ENCODE measurements at regions not wholly inside any gene's neighbourhood (a gene's known extent, or its start where the extent isn't known, plus 50 kb on each side); places are given as distances from the start of the nearest gene placed in this dataset.

DNA sequence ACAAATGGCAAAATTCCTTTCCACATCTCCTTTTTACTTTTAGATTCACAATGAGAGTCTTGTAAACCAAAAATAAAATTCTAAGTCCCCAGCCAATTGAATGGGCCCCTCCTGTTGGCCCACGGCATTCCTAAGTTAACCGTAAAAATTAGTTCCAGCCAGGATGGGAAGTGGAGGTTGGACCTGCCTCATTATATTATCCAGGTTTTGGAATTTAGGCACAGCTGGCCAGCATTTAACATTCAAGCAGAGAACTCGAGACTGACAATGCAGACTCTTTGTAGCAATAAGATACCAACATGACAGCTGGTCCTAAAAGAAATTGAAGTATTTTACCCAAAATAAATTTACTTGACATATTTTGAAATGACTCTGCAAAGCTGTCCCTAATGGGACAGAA lies 321.0 kb upstream of the NAALADL2 start:
- Histone ChIP-seq H3K4me1 (ENCODE audit: insufficient read depth, low read length) (peaks cover 4% of the 10 kb centered on the region), H3K9ac (ENCODE audit: low read length) (no peak overlapping the region), H4K20me1 (ENCODE audit: insufficient read depth, low read length) (no peaks in the 10 kb centered on the region), H2AFZ (ENCODE audit: low read depth, low read length) (no peak overlapping the region), H3K4me2 (ENCODE audit: low read length) (no peak overlapping the region), H3K9me3 (ENCODE audit: insufficient read depth, low read depth, low read length) (no peaks in the 10 kb centered on the region), H3K27me3 (ENCODE audit: insufficient read depth, low read length) (no peaks in the 10 kb centered on the region), H3K79me2 (ENCODE audit: insufficient read depth, low read length) (no peaks in the 10 kb centered on the region), H3K27ac (ENCODE audit: low read depth, low read length) (no peak overlapping the region), H3K36me3 (ENCODE audit: insufficient read depth, low read length) (no peaks in the 10 kb centered on the region), H3K4me3 (ENCODE audit: insufficient read depth, low read depth, low read length) (no peak overlapping the region)
- no peak overlapping the region for H3K27ac Mint-ChIP-seq (ENCODE audit: unreplicated experiment)
- H3K4me3 Mint-ChIP-seq (ENCODE audit: unreplicated experiment): no peak overlapping the region
- no peaks in the 10 kb centered on the region for H3K9me3 Mint-ChIP-seq (ENCODE audit: unreplicated experiment)
- FAIRE-seq (no peak), DNase-seq (ENCODE audit: low read depth) (no peak)
- no peaks in the 10 kb centered on the region for H3K27me3 Mint-ChIP-seq (ENCODE audit: low read depth, unreplicated experiment)
- no peaks in the 10 kb centered on the region for H3K36me3 Mint-ChIP-seq (ENCODE audit: low read depth, unreplicated experiment)
- H3K4me1 Mint-ChIP-seq (ENCODE audit: low read depth, unreplicated experiment): peaks cover 3% of the 10 kb centered on the region
- no peak for TF ChIP-seq EZH2 (IDR thresholded peaks at IDR 0.05; ENCODE audit: insufficient read depth, low read length)
- TF ChIP-seq, protein P1, sequence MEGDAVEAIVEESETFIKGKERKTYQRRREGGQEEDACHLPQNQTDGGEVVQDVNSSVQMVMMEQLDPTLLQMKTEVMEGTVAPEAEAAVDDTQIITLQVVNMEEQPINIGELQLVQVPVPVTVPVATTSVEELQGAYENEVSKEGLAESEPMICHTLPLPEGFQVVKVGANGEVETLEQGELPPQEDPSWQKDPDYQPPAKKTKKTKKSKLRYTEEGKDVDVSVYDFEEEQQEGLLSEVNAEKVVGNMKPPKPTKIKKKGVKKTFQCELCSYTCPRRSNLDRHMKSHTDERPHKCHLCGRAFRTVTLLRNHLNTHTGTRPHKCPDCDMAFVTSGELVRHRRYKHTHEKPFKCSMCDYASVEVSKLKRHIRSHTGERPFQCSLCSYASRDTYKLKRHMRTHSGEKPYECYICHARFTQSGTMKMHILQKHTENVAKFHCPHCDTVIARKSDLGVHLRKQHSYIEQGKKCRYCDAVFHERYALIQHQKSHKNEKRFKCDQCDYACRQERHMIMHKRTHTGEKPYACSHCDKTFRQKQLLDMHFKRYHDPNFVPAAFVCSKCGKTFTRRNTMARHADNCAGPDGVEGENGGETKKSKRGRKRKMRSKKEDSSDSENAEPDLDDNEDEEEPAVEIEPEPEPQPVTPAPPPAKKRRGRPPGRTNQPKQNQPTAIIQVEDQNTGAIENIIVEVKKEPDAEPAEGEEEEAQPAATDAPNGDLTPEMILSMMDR (IDR thresholded peaks at IDR 0.05; ENCODE audit: insufficient read depth, low read depth, low read length): no peak

DNA sequence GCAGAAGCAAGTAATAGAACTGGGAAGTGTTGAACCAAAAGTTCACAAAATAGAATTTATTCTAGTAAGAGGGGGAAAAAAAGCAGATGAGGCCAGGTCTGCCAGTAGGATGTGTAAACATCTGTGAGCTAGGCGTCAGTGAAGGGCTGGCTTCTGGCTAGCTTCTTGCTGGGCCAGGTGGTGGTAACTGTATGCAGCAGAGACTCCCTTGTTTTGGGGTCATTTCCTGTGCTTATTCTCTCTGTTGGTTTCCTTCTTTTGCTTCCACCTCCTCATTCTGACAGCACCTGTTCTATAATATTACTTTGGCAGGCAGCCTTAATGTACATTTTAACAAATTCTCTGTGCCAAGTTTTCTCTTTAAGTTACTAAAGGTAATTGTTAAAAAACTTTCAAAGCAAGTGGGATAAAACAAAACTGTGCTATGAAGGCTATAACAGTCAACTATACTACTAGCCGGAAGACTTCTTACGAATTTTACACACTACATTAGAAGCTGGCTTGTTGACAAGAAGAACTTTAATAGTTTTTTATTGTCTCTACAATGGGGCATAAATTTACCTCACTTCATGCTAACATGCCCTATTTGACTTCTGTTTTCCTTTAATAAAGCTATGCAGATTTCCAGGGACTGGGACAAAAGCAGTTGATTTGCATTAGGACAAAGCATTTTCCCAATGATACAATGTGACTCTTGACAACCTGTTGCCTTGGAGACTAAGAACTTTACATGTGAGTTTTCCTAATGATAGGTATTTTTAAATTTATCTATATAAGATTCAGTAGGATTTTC lies 318.8 kb upstream of the NAALADL2 start:
- Histone ChIP-seq H3K9ac (ENCODE audit: low read length) (no peak overlapping the region), H3K36me3 (ENCODE audit: insufficient read depth, low read length) (no peaks in the 10 kb centered on the region), H3K9me3 (ENCODE audit: insufficient read depth, low read depth, low read length) (no peaks in the 10 kb centered on the region), H3K4me3 (ENCODE audit: insufficient read depth, low read depth, low read length) (no peak overlapping the region), H3K27me3 (ENCODE audit: insufficient read depth, low read length) (no peaks in the 10 kb centered on the region), H3K79me2 (ENCODE audit: insufficient read depth, low read length) (no peaks in the 10 kb centered on the region), H3K4me2 (ENCODE audit: low read length) (no peak overlapping the region), H2AFZ (ENCODE audit: low read depth, low read length) (no peak overlapping the region), H4K20me1 (ENCODE audit: insufficient read depth, low read length) (no peaks in the 10 kb centered on the region), H3K27ac (ENCODE audit: low read depth, low read length) (no peak overlapping the region), H3K4me1 (ENCODE audit: insufficient read depth, low read length) (no peaks in the 10 kb centered on the region)
- DNase-seq (ENCODE audit: low read depth) (no peak), FAIRE-seq (no peak)
- Mint-ChIP-seq H3K9me3 (ENCODE audit: unreplicated experiment) (no peaks in the 10 kb centered on the region), H3K36me3 (ENCODE audit: low read depth, unreplicated experiment) (no peaks in the 10 kb centered on the region), H3K27ac (ENCODE audit: unreplicated experiment) (no peak overlapping the region), H3K27me3 (ENCODE audit: low read depth, unreplicated experiment) (no peaks in the 10 kb centered on the region), H3K4me1 (ENCODE audit: low read depth, unreplicated experiment) (no peaks in the 10 kb centered on the region), H3K4me3 (ENCODE audit: unreplicated experiment) (no peak overlapping the region)
- TF ChIP-seq EZH2 (IDR thresholded peaks at IDR 0.05; ENCODE audit: insufficient read depth, low read length): no peak
- TF ChIP-seq, protein P1 (IDR thresholded peaks at IDR 0.05; ENCODE audit: insufficient read depth, low read depth, low read length): no peak

DNA sequence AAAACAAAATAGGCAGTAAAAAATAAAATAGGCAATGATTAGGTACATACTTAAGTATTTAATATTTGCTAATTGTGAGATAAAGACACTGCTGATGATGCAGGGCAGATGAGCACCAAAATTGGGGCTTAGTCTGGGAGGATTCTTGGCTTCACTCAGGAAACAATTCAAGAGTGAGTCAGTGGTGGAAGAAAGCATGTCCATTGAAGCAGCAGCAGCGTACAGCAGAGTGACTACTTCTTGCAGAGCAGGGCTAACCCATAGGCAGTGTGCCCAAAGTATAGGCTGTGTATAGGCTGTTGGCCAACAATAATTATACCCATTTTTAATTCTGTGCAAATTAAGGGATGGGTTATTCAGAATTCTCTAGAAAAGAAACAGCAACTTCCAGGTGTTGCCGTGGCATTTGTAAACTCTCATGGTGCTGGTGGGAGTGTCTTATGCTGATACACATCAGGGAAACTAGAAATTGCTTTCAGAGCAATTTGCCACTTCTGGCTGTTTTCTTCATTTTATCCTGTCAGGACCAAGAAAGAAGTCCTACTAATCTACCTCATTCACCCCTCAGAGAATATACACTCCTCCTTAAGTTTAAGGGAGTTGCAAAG lies 317.3 kb upstream of the NAALADL2 start:
- no peaks in the 10 kb centered on the region for H3K9me3 Mint-ChIP-seq (ENCODE audit: unreplicated experiment)
- no peak overlapping the region for H3K27ac ChIP-seq (ENCODE audit: low read depth, low read length)
- H3K4me1 Mint-ChIP-seq (ENCODE audit: low read depth, unreplicated experiment): no peaks in the 10 kb centered on the region
- DNase-seq (ENCODE audit: low read depth) (peak; percentile 16), FAIRE-seq (peak; percentile 86)
- no peaks in the 10 kb centered on the region for H3K9me3 ChIP-seq (ENCODE audit: insufficient read depth, low read depth, low read length)
- H3K27ac Mint-ChIP-seq (ENCODE audit: unreplicated experiment): no peak overlapping the region
- no peak overlapping the region for H3K4me3 Mint-ChIP-seq (ENCODE audit: unreplicated experiment)
- no peaks in the 10 kb centered on the region for H3K36me3 ChIP-seq (ENCODE audit: insufficient read depth, low read length)
- no peak for TF ChIP-seq EZH2 (IDR thresholded peaks at IDR 0.05; ENCODE audit: insufficient read depth, low read length)
- TF ChIP-seq, protein P1 (IDR thresholded peaks at IDR 0.05; ENCODE audit: insufficient read depth, low read depth, low read length): no peak
- no peak overlapping the region for H3K9ac ChIP-seq (ENCODE audit: low read length)
- H2AFZ ChIP-seq (ENCODE audit: low read depth, low read length): no peak overlapping the region
- H3K4me2 ChIP-seq (ENCODE audit: low read length): no peak overlapping the region
- no peaks in the 10 kb centered on the region for H4K20me1 ChIP-seq (ENCODE audit: insufficient read depth, low read length)
- no peaks in the 10 kb centered on the region for H3K79me2 ChIP-seq (ENCODE audit: insufficient read depth, low read length)
- H3K27me3 Mint-ChIP-seq (ENCODE audit: low read depth, unreplicated experiment): no peaks in the 10 kb centered on the region
- H3K27me3 ChIP-seq (ENCODE audit: insufficient read depth, low read length): no peaks in the 10 kb centered on the region
- H3K4me3 ChIP-seq (ENCODE audit: insufficient read depth, low read depth, low read length): no peak overlapping the region
- no peaks in the 10 kb centered on the region for H3K36me3 Mint-ChIP-seq (ENCODE audit: low read depth, unreplicated experiment)
- H3K4me1 ChIP-seq (ENCODE audit: insufficient read depth, low read length): no peaks in the 10 kb centered on the region
